Lower leg skin (tissue), 4 donors: ENCODE measurements at regions not wholly inside any gene's neighbourhood (a gene's known extent, or its start where the extent isn't known, plus 50 kb on each side); places are given as distances from the start of the nearest gene placed in this dataset.

Experiments
- DNase-seq, 2 donors: peaks; one replicate each; pipeline ENCODE4 v3.0.0-alpha.2; 2019; ENCODE audit warnings: low spot score in 2 of 2
- H3K4me3 ChIP-seq: fragments of 200-600 bp; sonication (generic); 2 replicates; pipeline ENCODE4 v1.5.1; 2017; ENCODE audit warnings: mild to moderate bottlenecking, low read depth; ENCODE audit not compliant: poor library complexity, severe bottlenecking
- CTCF ChIP-seq, 3 donors: fragments of 450-650 bp; IDR thresholded peaks; one replicate each; pipeline ENCODE4 v1.5.1; 2016; ENCODE audit warnings: antibody characterized with exemption in 3 of 3, mild to moderate bottlenecking in 3 of 3, moderate library complexity in 2 of 3
- POLR2A ChIP-seq, 2 donors: fragments of 450-650 bp; IDR thresholded peaks; one replicate each; pipeline ENCODE4 v1.6.1; 2016 to 2017; ENCODE audit warnings: antibody characterized with exemption in 2 of 2, mild to moderate bottlenecking in 1 of 2, moderate library complexity in 1 of 2
- WGBS, 2 donors: methylation state at CpG; one replicate each; pipeline ENCODE4 v1.1.5; 2018; 5-methylcytosine and 5-hydroxymethylcytosine counted together
- intact Hi-C: fragments of 100-400 bp; cut with DNase I; formaldehyde crosslinking; loops from one replicate; pipeline ENCODE4 v1.15.0; 2023; ENCODE audit warnings: low total_unique reads

- 0 to 31% methylated on average over 1 of the region's 1 CpG for WGBS, 2 donors
- intact Hi-C loops = loop anchor here (10.0 kb wide), 1 partner anchor 152 kb away; no protein-coding TSS in a partner anchor
- DNase-seq = no peak
- no peak overlapping the region for H3K4me3 ChIP-seq
- TF ChIP-seq CTCF (IDR thresholded peaks at IDR 0.05) = no peak
- TF ChIP-seq POLR2A (IDR thresholded peaks at IDR 0.05) = no peak
Measured at GRCh38 chr2:181752301-181752700, 72.0 kb upstream of the NEUROD1 start.

GRCh38 chr2:181753686-181754085, 73.4 kb upstream of the NEUROD1 start:
- 86% methylated on average over 4 of the region's 4 CpGs for WGBS, 2 donors
- no peak for TF ChIP-seq CTCF (IDR thresholded peaks at IDR 0.05)
- no peak for TF ChIP-seq POLR2A (IDR thresholded peaks at IDR 0.05)
- intact Hi-C loops = loop anchor here (10.0 kb wide), 1 partner anchor 151 kb away; no protein-coding TSS in a partner anchor
- H3K4me3 ChIP-seq = no peak overlapping the region
- no peak for DNase-seq

DNA sequence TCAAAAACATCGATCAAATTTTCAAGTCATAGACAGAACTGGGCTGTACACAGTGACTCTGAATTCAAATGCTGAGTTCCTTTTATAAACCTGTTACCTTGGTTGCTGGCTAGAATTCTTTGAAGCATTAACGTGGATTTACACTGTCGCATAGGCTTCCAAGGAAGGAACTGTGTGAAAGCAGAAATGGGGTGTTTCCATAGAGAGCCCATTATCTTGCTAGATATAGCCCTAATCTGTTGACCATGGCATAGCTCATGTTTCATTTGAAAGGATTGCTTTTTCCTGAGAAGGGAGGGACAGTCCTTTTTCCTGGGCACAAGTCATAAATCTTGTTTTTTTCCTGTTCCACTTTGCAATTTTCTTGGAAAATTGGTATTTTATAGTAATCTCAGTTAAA, 73.8 kb upstream of the NEUROD1 start:
- WGBS, 2 donors = 77 to 88% methylated on average over 3 of the region's 3 CpGs
- DNase-seq = no peak
- H3K4me3 ChIP-seq = no peak overlapping the region
- intact Hi-C loops = loop anchor here (10.0 kb wide), 1 partner anchor 151 kb away; no protein-coding TSS in a partner anchor
- TF ChIP-seq CTCF (IDR thresholded peaks at IDR 0.05) = no peak
- no peak for TF ChIP-seq POLR2A (IDR thresholded peaks at IDR 0.05)

DNA sequence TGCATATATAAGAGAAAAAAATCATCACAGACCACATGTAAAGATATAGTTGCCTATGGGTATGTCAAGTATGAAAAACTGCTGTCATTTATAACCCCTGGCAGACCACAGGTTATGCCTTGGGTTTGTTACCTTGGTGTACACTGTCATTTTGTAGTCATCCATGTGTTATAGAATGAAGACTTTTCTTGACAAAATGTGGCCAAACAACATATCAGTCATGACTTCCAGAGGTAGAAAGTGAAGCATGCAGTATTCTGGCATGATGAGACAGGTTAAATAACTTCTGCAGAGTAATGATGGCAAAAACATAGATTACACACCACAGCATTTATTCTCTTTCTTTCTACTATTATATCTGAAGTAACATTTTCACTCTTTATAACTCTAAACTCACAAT, 74.9 kb upstream of the NEUROD1 start:
- intact Hi-C loops = loop anchor here (10.0 kb wide), 1 partner anchor 150 kb away; no protein-coding TSS in a partner anchor
- no peak for TF ChIP-seq CTCF (IDR thresholded peaks at IDR 0.05)
- TF ChIP-seq POLR2A (IDR thresholded peaks at IDR 0.05) = no peak
- no peak for DNase-seq
- H3K4me3 ChIP-seq = no peak overlapping the region

DNA sequence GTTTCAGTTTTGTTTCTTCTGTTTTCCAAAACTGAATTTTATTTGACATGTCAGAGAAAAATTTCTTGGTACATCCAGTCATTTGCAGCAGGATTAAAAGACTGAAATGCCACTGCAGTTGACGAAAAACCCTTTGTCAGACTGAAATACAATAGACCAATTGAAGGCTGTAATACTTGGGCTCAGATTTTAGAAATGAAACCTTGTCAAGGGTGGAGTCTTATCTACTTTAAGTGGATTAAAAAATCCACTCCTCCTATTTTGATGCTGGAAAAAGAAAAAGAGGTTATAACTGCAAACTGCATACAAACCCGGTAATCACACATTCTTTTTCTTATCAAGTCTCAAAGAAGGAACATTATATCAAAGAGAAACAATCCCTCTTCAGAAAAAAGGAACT, 80.2 kb upstream of the NEUROD1 start:
- 74 to 82% methylated on average over 2 of the region's 2 CpGs for WGBS, 2 donors
- intact Hi-C loops = no loop called here
- no peak for TF ChIP-seq POLR2A (IDR thresholded peaks at IDR 0.05)
- no peak for TF ChIP-seq CTCF (IDR thresholded peaks at IDR 0.05)
- no peak overlapping the region for H3K4me3 ChIP-seq
- DNase-seq = no peak

GRCh38 chr2:181761175-181761574, 80.9 kb upstream of the NEUROD1 start:
- DNase-seq = no peak
- intact Hi-C loops = no loop called here
- H3K4me3 ChIP-seq = no peak overlapping the region
- no peak for TF ChIP-seq POLR2A (IDR thresholded peaks at IDR 0.05)
- TF ChIP-seq CTCF (IDR thresholded peaks at IDR 0.05) = no peak
- 81 to 94% methylated on average over 2 of the region's 2 CpGs for WGBS, 2 donors
